ENCODE measurements at regions not wholly inside any gene's neighbourhood (a gene's known extent, or its start where the extent isn't known, plus 50 kb on each side); places are given as distances from the start of the nearest gene placed in this dataset.

DNA sequence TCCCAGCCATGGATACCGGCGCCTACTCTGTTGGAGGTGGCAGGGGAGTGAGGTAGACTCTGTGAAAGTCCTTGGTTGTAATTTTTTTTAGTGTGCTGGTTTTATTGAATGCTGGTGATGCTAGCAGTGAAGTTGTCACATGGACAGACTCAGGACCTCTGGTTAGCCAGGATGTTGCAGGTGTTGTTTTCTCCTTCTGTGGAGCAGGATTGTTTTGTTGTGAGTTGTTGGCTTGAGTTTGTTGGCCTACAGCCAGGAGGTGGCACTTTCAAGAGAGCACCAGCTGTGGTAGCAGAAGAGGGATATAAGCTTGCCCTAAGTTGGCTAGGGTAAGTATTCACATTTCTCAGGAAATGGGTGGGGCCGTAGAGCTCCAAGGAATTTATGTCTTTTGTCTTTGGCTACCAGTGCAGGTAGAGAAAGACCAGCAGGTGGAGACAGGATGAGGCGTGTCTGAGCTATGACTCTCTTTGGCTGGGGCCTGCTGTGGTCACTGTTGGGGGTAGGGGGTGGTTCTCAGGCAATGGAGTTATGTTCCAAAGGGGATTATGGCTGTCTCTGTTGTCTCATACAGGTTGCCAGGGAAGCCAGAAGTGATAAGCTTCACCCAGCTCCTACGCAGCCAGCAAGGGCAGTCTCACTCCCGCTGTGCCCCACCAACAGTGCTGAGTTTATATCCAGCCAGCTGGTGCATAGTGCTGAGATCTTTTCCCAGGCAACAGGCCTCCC is 248.7 kb downstream of the TAF11L14 start:
- no peaks in the 10 kb centered on the region for H3K9me3 ChIP-seq (ENCODE audit: insufficient read depth, low read length, severe bottlenecking)
- H3K4me1 ChIP-seq (ENCODE audit: insufficient read depth, low read length) = no peaks in the 10 kb centered on the region
- H3K36me3 ChIP-seq (ENCODE audit: insufficient read depth, low read length) = no peaks in the 10 kb centered on the region
- no peak overlapping the region for H3K9ac ChIP-seq (ENCODE audit: low read depth, low read length)
- H2AFZ ChIP-seq (ENCODE audit: low read depth, low read length) = no peak overlapping the region
- H3K79me2 ChIP-seq (ENCODE audit: insufficient read depth, low read length) = no peaks in the 10 kb centered on the region
- no peak for ATAC-seq (ENCODE audit: insufficient read depth, low read depth)
- H3K27ac ChIP-seq (ENCODE audit: low read length) = no peak overlapping the region
- no peak for DNase-seq
- TF ChIP-seq EZH2 (IDR thresholded peaks at IDR 0.05; ENCODE audit: borderline replicate concordance, low read depth, low read length, severe bottlenecking) (no peak), CTCF (IDR thresholded peaks at IDR 0.05; ENCODE audit: borderline replicate concordance, extremely low read depth, low read length, poor library complexity, severe bottlenecking) (no peak)
- no peaks in the 10 kb centered on the region for H3K27me3 ChIP-seq (ENCODE audit: insufficient read depth, low read length, poor library complexity)
- no peak overlapping the region for H3K4me3 ChIP-seq (ENCODE audit: low read depth in 1 of 2, low read length in 2 of 2)
- no peak overlapping the region for H3K4me2 ChIP-seq (ENCODE audit: insufficient read depth, low read length)
- H4K20me1 ChIP-seq (ENCODE audit: insufficient read depth, low read length) = no peaks in the 10 kb centered on the region

GRCh38 chr5:17888155-17888554 is 253.9 kb downstream of the TAF11L14 start:
- no peaks in the 10 kb centered on the region for H3K27me3 ChIP-seq (ENCODE audit: insufficient read depth, low read length, poor library complexity)
- H3K4me2 ChIP-seq (ENCODE audit: insufficient read depth, low read length) = no peak overlapping the region
- H4K20me1 ChIP-seq (ENCODE audit: insufficient read depth, low read length) = no peaks in the 10 kb centered on the region
- no peaks in the 10 kb centered on the region for H3K36me3 ChIP-seq (ENCODE audit: insufficient read depth, low read length)
- H2AFZ ChIP-seq (ENCODE audit: low read depth, low read length) = no peak overlapping the region
- TF ChIP-seq CTCF (IDR thresholded peaks at IDR 0.05; ENCODE audit: borderline replicate concordance, extremely low read depth, low read length, poor library complexity, severe bottlenecking) = no peak
- TF ChIP-seq EZH2 (IDR thresholded peaks at IDR 0.05; ENCODE audit: borderline replicate concordance, low read depth, low read length, severe bottlenecking) = no peak
- H3K79me2 ChIP-seq (ENCODE audit: insufficient read depth, low read length) = no peaks in the 10 kb centered on the region
- H3K4me3 ChIP-seq (ENCODE audit: low read depth in 1 of 2, low read length in 2 of 2) = no peak overlapping the region
- no peaks in the 10 kb centered on the region for H3K4me1 ChIP-seq (ENCODE audit: insufficient read depth, low read length)
- no peak overlapping the region for H3K27ac ChIP-seq (ENCODE audit: low read length)
- ATAC-seq (ENCODE audit: insufficient read depth, low read depth) (no peak), DNase-seq (no peak)
- H3K9ac ChIP-seq (ENCODE audit: low read depth, low read length) = no peak overlapping the region
- no peaks in the 10 kb centered on the region for H3K9me3 ChIP-seq (ENCODE audit: insufficient read depth, low read length, severe bottlenecking)

GRCh38 chr5:17890501-17890900 is 256.2 kb downstream of the TAF11L14 start:
- Histone ChIP-seq H4K20me1 (ENCODE audit: insufficient read depth, low read length) (no peaks in the 10 kb centered on the region), H3K9me3 (ENCODE audit: insufficient read depth, low read length, severe bottlenecking) (no peaks in the 10 kb centered on the region), H3K4me2 (ENCODE audit: insufficient read depth, low read length) (no peak overlapping the region), H2AFZ (ENCODE audit: low read depth, low read length) (no peak overlapping the region), H3K9ac (ENCODE audit: low read depth, low read length) (no peak overlapping the region), H3K4me3 (ENCODE audit: low read depth in 1 of 2, low read length in 2 of 2) (no peak overlapping the region), H3K36me3 (ENCODE audit: insufficient read depth, low read length) (no peaks in the 10 kb centered on the region), H3K79me2 (ENCODE audit: insufficient read depth, low read length) (no peaks in the 10 kb centered on the region), H3K27me3 (ENCODE audit: insufficient read depth, low read length, poor library complexity) (no peaks in the 10 kb centered on the region), H3K27ac (ENCODE audit: low read length) (no peak overlapping the region), H3K4me1 (ENCODE audit: insufficient read depth, low read length) (no peaks in the 10 kb centered on the region)
- TF ChIP-seq CTCF (IDR thresholded peaks at IDR 0.05; ENCODE audit: borderline replicate concordance, extremely low read depth, low read length, poor library complexity, severe bottlenecking) (no peak), EZH2 (IDR thresholded peaks at IDR 0.05; ENCODE audit: borderline replicate concordance, low read depth, low read length, severe bottlenecking) (no peak)
- DNase-seq = no peak
- ATAC-seq (ENCODE audit: insufficient read depth, low read depth) = no peak

Data from DND-41 (cell line).